OCI-LY1 (cell line): ENCODE measurements at regions not wholly inside any gene's neighbourhood (a gene's known extent, or its start where the extent isn't known, plus 50 kb on each side); places are given as distances from the start of the nearest gene placed in this dataset.

Experiments used
- H2AFZ ChIP-seq: fragments of 200-600 bp; sonication (generic), shearing (Covaris generic); 2 replicates; pipeline ENCODE4 v1.6.0; 2014; ENCODE audit warnings: antibody characterized with exemption, mild to moderate bottlenecking, low read length
- H3F3A ChIP-seq: fragments of 200-600 bp; sonication (generic), shearing (Covaris generic); 2 replicates; pipeline ENCODE4 v1.6.0; 2014; ENCODE audit warnings: mild to moderate bottlenecking, antibody characterized with exemption, low read length, moderate library complexity; ENCODE audit not compliant: insufficient read depth
- H3K27ac ChIP-seq: fragments of 200-600 bp; sonication (generic); 2 replicates; pipeline ENCODE4 v1.5.1; 2014; ENCODE audit warnings: low read length, mixed run types, mild to moderate bottlenecking, low read depth; ENCODE audit not compliant: poor library complexity, severe bottlenecking
- H3K27me3 ChIP-seq: fragments of 200-600 bp; sonication (generic); 2 replicates; pipeline ENCODE4 v1.6.0; 2014; ENCODE audit warnings: antibody characterized with exemption, mild to moderate bottlenecking, low read length, moderate library complexity; ENCODE audit not compliant: insufficient read depth
- H3K36me3 ChIP-seq: fragments of 200-600 bp; sonication (generic); 2 replicates; pipeline ENCODE4 v1.6.1; 2014; ENCODE audit warnings: mild to moderate bottlenecking, antibody characterized with exemption, low read length, moderate library complexity, mixed read lengths; ENCODE audit not compliant: insufficient read depth
- H3K4me1 ChIP-seq: fragments of 200-600 bp; sonication (generic); 2 replicates; pipeline ENCODE4 v1.5.1; 2014; ENCODE audit warnings: mild to moderate bottlenecking, low read length, moderate library complexity; ENCODE audit not compliant: insufficient read depth, severe bottlenecking
- H3K4me2 ChIP-seq: fragments of 200-600 bp; sonication (generic), shearing (Covaris generic); 2 replicates; pipeline ENCODE4 v1.6.1; 2014; ENCODE audit warnings: low read length
- H3K4me3 ChIP-seq: fragments of 200-600 bp; sonication (generic); 2 replicates; pipeline ENCODE4 v1.5.1; 2014; ENCODE audit warnings: low read length, low read depth, mild to moderate bottlenecking, mixed read lengths; ENCODE audit not compliant: poor library complexity, severe bottlenecking
- H3K79me2 ChIP-seq: fragments of 200-600 bp; shearing (Covaris generic); 2 replicates; pipeline ENCODE4 v1.6.1; 2016; ENCODE audit warnings: mixed run types, low read length, mixed read lengths; ENCODE audit not compliant: insufficient read depth
- H3K9ac ChIP-seq: fragments of 200-600 bp; sonication (generic), shearing (Covaris generic); 2 replicates; pipeline ENCODE4 v1.6.1; 2014; ENCODE audit warnings: mild to moderate bottlenecking, low read length, mixed read lengths
- H3K9me2 ChIP-seq: fragments of 200-600 bp; sonication (generic), shearing (Covaris generic); 2 replicates; pipeline ENCODE4 v1.6.1; 2014; ENCODE audit warnings: low read depth, mild to moderate bottlenecking, low read length, mixed read lengths
- H3K9me3 ChIP-seq: fragments of 200-600 bp; shearing (Covaris generic); 2 replicates; pipeline ENCODE4 v1.6.1; 2014; ENCODE audit warnings: low read length, mixed read lengths
- H4K20me1 ChIP-seq: fragments of 200-600 bp; sonication (generic), shearing (Covaris generic); 2 replicates; pipeline ENCODE4 v1.6.0; 2016; ENCODE audit warnings: mild to moderate bottlenecking, low read length; ENCODE audit not compliant: insufficient read depth
- EZH2 ChIP-seq: fragments of 200-600 bp; sonication (generic), shearing (Covaris generic); IDR thresholded peaks from 2 replicates; pipeline ENCODE4 v1.8.0; 2017; ENCODE audit warnings: borderline replicate concordance, mixed run types, mild to moderate bottlenecking, antibody characterized with exemption, low read length, moderate library complexity, mixed read lengths
- TF ChIP-seq, protein P1 (sequence below): fragments of 200-600 bp; sonication (generic), shearing (Covaris generic); IDR thresholded peaks from 2 replicates; pipeline ENCODE4 v1.5.1; 2017; ENCODE audit warnings: mild to moderate bottlenecking, antibody characterized with exemption, low read length, moderate library complexity, mixed read lengths

DNA sequence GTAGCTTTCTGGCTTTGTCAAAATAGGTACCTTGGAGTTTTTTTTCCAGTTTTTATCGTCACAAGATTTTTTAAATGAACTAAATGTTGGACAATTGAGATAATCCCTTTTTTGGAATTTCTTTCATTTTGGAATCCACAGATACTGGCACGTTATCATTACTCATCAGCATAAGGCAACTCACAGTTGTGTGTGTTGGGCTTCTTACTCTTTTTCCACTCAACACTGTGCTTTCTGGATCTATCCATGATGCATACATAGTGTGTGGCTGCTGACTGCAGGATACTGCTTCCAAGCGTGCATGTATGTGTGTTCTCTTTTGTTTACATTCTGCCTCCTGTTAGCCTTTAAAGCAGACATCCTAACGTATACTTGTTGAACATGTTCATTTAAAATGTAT lies 113.5 kb upstream of the FAM9A start:
- Histone ChIP-seq H3K9me2 (no peaks in the 10 kb centered on the region), H3F3A (no peaks in the 10 kb centered on the region), H3K36me3 (no peaks in the 10 kb centered on the region), H3K4me3 (no peak overlapping the region), H3K9ac (no peak overlapping the region), H3K79me2 (no peaks in the 10 kb centered on the region), H4K20me1 (no peaks in the 10 kb centered on the region), H3K27ac (no peak overlapping the region), H3K27me3 (no peaks in the 10 kb centered on the region), H2AFZ (no peak overlapping the region), H3K9me3 (no peaks in the 10 kb centered on the region), H3K4me1 (no peaks in the 10 kb centered on the region), H3K4me2 (no peak overlapping the region)
- TF ChIP-seq, protein P1, sequence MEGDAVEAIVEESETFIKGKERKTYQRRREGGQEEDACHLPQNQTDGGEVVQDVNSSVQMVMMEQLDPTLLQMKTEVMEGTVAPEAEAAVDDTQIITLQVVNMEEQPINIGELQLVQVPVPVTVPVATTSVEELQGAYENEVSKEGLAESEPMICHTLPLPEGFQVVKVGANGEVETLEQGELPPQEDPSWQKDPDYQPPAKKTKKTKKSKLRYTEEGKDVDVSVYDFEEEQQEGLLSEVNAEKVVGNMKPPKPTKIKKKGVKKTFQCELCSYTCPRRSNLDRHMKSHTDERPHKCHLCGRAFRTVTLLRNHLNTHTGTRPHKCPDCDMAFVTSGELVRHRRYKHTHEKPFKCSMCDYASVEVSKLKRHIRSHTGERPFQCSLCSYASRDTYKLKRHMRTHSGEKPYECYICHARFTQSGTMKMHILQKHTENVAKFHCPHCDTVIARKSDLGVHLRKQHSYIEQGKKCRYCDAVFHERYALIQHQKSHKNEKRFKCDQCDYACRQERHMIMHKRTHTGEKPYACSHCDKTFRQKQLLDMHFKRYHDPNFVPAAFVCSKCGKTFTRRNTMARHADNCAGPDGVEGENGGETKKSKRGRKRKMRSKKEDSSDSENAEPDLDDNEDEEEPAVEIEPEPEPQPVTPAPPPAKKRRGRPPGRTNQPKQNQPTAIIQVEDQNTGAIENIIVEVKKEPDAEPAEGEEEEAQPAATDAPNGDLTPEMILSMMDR, result no peak
- no peak for TF ChIP-seq EZH2

DNA sequence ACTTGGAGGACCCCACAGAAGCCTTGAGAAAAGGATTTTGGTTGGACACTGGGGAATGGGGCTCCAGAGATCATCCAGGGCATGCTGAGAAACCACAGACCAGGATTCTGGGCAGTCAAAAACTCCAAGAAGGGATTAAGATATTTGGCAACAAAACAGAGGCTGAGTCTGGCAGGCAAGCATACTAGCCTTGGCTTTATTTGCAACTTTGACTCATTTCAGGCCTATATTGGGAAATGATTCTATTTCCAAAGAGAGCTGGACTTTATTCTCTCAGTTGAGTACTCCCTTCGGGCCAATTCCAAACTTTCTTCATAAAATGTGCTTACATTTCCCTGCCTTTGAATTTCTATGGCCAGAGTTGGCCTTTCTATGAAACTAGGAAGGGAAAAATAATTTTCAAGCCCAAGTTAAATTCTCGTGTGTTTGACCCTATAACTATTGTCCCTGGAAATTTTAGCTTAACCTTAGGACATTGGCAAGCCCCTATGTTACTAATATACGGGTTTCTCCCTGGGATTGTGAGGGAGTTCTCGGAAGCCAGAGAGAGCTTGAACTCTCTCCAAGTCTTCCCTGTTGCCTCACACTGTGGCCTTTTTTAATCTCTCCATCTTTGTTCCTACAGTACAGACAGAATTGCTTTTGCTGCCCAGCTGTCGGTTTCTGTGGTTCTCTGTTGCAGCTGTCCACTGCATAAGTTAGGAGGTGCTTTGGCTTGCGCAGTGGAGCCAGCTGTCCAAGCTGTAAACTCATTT lies 112.6 kb upstream of the FAM9A start:
- no peak overlapping the region for H3K4me2 ChIP-seq
- H3K4me1 ChIP-seq, result no peaks in the 10 kb centered on the region
- no peaks in the 10 kb centered on the region for H4K20me1 ChIP-seq
- H3K9ac ChIP-seq, result no peak overlapping the region
- no peak overlapping the region for H3K4me3 ChIP-seq
- H3K27ac ChIP-seq, result no peak overlapping the region
- no peak overlapping the region for H2AFZ ChIP-seq
- no peaks in the 10 kb centered on the region for H3F3A ChIP-seq
- no peaks in the 10 kb centered on the region for H3K9me2 ChIP-seq
- no peaks in the 10 kb centered on the region for H3K79me2 ChIP-seq
- TF ChIP-seq EZH2, result no peak
- TF ChIP-seq, protein P1, result no peak
- no peaks in the 10 kb centered on the region for H3K27me3 ChIP-seq
- H3K36me3 ChIP-seq, result no peaks in the 10 kb centered on the region
- no peaks in the 10 kb centered on the region for H3K9me3 ChIP-seq

DNA sequence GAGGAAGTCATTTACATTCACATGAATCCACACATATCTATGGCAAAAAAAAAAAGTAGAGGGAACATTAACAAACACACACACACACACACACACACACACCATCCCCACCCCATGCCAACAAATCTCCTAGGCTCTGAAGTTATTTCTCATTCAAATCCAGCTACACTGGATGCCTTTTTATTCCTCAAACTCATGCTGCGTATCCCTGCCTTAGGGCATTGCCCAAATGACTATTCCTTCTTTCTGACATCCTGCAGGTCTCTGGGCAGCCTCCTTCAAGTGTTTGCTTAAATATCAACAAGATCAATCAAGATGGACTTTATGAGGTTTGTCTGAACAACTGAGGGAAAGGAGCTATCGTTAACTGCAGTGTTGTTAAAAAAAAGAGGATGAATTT lies 106.5 kb upstream of the FAM9A start:
- H3K79me2 ChIP-seq, result no peaks in the 10 kb centered on the region
- no peaks in the 10 kb centered on the region for H3K4me1 ChIP-seq
- H3F3A ChIP-seq, result no peaks in the 10 kb centered on the region
- H3K9me3 ChIP-seq, result no peaks in the 10 kb centered on the region
- no peaks in the 10 kb centered on the region for H4K20me1 ChIP-seq
- no peak overlapping the region for H3K27ac ChIP-seq
- no peaks in the 10 kb centered on the region for H3K36me3 ChIP-seq
- TF ChIP-seq, protein P1, result no peak
- no peak for TF ChIP-seq EZH2
- H2AFZ ChIP-seq, result no peak overlapping the region
- no peak overlapping the region for H3K4me2 ChIP-seq
- no peak overlapping the region for H3K9ac ChIP-seq
- H3K9me2 ChIP-seq, result no peaks in the 10 kb centered on the region
- no peak overlapping the region for H3K4me3 ChIP-seq
- H3K27me3 ChIP-seq, result no peaks in the 10 kb centered on the region
